Pulmonary artery endothelial cell (primary cell): ENCODE measurements at regions not wholly inside any gene's neighbourhood (a gene's known extent, or its start where the extent isn't known, plus 50 kb on each side); places are given as distances from the start of the nearest gene placed in this dataset.

Source experiments
- DNase-seq: peaks from one replicate; pipeline ENCODE4 v3.0.0-alpha.2; 2011; ENCODE audit warnings: low read depth, low spot score

GRCh38 chr2:221085341-221085900 is 486.7 kb downstream of the EPHA4 start:
- no peak for DNase-seq

- no peak for DNase-seq
Measured at GRCh38 chr2:221085936-221086335, 486.2 kb downstream of the EPHA4 start.

- DNase-seq, result no peak
Measured at GRCh38 chr2:221087779-221088178, 484.3 kb downstream of the EPHA4 start.

GRCh38 chr2:221088506-221088905 is 483.6 kb downstream of the EPHA4 start:
- no peak for DNase-seq

GRCh38 chr2:221095356-221095755 is 476.7 kb downstream of the EPHA4 start:
- DNase-seq, result no peak

- DNase-seq, result no peak
Measured at GRCh38 chr2:221096706-221097567, 475.2 kb downstream of the EPHA4 start.

GRCh38 chr2:221097568-221097915 is 474.6 kb downstream of the EPHA4 start:
- no peak for DNase-seq

GRCh38 chr2:221097949-221098348 is 474.2 kb downstream of the EPHA4 start:
- DNase-seq, result no peak

GRCh38 chr2:221100467-221101089 is 471.5 kb downstream of the EPHA4 start:
- DNase-seq, result no peak

- DNase-seq, result no peak
Measured at GRCh38 chr2:221102896-221103688, 469.0 kb downstream of the EPHA4 start.

- no peak for DNase-seq
Measured at GRCh38 chr2:221103930-221104329, 468.2 kb downstream of the EPHA4 start.

- DNase-seq, result no peak
Measured at GRCh38 chr2:221104361-221104811, 467.7 kb downstream of the EPHA4 start.

- no peak for DNase-seq
Measured at GRCh38 chr2:221106241-221106640, 465.9 kb downstream of the EPHA4 start.

- DNase-seq, result no peak
Measured at GRCh38 chr2:221107424-221107823, 464.7 kb downstream of the EPHA4 start.

- DNase-seq, result no peak
Measured at GRCh38 chr2:221109552-221109951, 462.6 kb downstream of the EPHA4 start.

GRCh38 chr2:221111739-221112138 is 460.4 kb downstream of the EPHA4 start:
- no peak for DNase-seq

GRCh38 chr2:221112744-221113143 is 459.4 kb downstream of the EPHA4 start:
- no peak for DNase-seq

- DNase-seq, result no peak
Measured at GRCh38 chr2:221115944-221116343, 456.2 kb downstream of the EPHA4 start.

GRCh38 chr2:221120643-221121042 is 451.5 kb downstream of the EPHA4 start:
- no peak for DNase-seq

- DNase-seq, result no peak
Measured at GRCh38 chr2:221123396-221123795, 448.7 kb downstream of the EPHA4 start.

- no peak for DNase-seq
Measured at GRCh38 chr2:221124532-221125240, 447.4 kb downstream of the EPHA4 start.
